MM.1S (cell line): ENCODE measurements at regions not wholly inside any gene's neighbourhood (a gene's known extent, or its start where the extent isn't known, plus 50 kb on each side); places are given as distances from the start of the nearest gene placed in this dataset.
"Not testable (repeated sequence)": the region's sequence is repeated elsewhere in the genome, so short reads cannot be mapped to it uniquely, and the experiment has no call there.

Source experiments
- EZH2 ChIP-seq: fragments of 300-600 bp; sonication (generic); optimal IDR thresholded peaks from 2 replicates; pipeline ENCODE3; 2017; ENCODE audit warnings: low read depth, mild to moderate bottlenecking, antibody characterized with exemption, low read length, mixed read lengths
- TF ChIP-seq, protein P1 (sequence below): fragments of 300-600 bp; sonication (generic); IDR thresholded peaks from 2 replicates; pipeline ENCODE4 v1.5.1; 2016; ENCODE audit warnings: antibody characterized with exemption, low read length, mixed read lengths

DNA sequence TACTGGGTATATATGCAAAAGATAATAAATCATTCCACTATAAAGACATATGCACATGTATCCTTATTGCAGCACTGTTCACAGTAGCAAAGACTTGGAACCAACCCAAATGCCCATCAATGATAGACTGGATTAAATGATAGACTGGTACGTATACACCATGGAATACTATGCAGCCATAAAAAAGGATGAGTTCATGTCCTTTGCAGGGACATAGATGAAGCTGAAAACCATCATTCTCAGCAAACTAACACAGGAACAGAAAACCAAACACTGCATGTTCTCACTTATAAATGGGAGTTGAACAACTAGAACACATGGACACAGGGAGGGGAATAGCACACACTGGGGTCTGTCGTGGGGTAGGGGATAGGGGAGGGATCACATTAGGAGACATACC is 102.7 kb upstream of the BRWD3 start:
- TF ChIP-seq, protein P1, sequence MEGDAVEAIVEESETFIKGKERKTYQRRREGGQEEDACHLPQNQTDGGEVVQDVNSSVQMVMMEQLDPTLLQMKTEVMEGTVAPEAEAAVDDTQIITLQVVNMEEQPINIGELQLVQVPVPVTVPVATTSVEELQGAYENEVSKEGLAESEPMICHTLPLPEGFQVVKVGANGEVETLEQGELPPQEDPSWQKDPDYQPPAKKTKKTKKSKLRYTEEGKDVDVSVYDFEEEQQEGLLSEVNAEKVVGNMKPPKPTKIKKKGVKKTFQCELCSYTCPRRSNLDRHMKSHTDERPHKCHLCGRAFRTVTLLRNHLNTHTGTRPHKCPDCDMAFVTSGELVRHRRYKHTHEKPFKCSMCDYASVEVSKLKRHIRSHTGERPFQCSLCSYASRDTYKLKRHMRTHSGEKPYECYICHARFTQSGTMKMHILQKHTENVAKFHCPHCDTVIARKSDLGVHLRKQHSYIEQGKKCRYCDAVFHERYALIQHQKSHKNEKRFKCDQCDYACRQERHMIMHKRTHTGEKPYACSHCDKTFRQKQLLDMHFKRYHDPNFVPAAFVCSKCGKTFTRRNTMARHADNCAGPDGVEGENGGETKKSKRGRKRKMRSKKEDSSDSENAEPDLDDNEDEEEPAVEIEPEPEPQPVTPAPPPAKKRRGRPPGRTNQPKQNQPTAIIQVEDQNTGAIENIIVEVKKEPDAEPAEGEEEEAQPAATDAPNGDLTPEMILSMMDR, result not testable (repeated sequence)
- not testable (repeated sequence) for TF ChIP-seq EZH2
